HEK293T (cell line): ENCODE measurements at regions not wholly inside any gene's neighbourhood (a gene's known extent, or its start where the extent isn't known, plus 50 kb on each side); places are given as distances from the start of the nearest gene placed in this dataset.

ENCODE experiments used
- CTCF ChIA-PET: fragments of 350-600 bp; formaldehyde crosslinking; extraction: SDS; loops from one replicate; lab custom pipeline; 2021; ENCODE audit warnings: antibody characterized with exemption, inconsistent platforms; lab: Yijun Ruan, JAX
- POLR2A ChIA-PET: fragments of 350-600 bp; formaldehyde crosslinking; extraction: SDS; loops from one replicate; lab custom pipeline; 2020; ENCODE audit warnings: antibody characterized with exemption, inconsistent platforms; lab: Yijun Ruan, JAX
- DNase-seq: peaks from one replicate; pipeline ENCODE4 v3.0.0; 2012; ENCODE audit warnings: mixed read lengths; ENCODE audit errors: extremely low spot score
- ARNT ChIP-seq: fragments of 450-650 bp; IDR thresholded peaks from 2 replicates; pipeline ENCODE4 v1.6.1; 2017; ENCODE audit warnings: mild to moderate bottlenecking
- BHLHE40 ChIP-seq: fragments of 450-650 bp; IDR thresholded peaks from 2 replicates; pipeline ENCODE4 v1.6.1; 2016; ENCODE audit warnings: mild to moderate bottlenecking, moderate library complexity, borderline replicate concordance
- CTBP1 ChIP-seq: fragments of 450-650 bp; IDR thresholded peaks from 2 replicates; pipeline ENCODE4 v1.6.1; 2016; ENCODE audit warnings: borderline replicate concordance
- ELF4 ChIP-seq: fragments of 450-650 bp; IDR thresholded peaks from 2 replicates; pipeline ENCODE4 v1.6.1; 2017; ENCODE audit warnings: antibody characterized with exemption
- FOXA1 ChIP-seq: fragments of 450-650 bp; IDR thresholded peaks from 2 replicates; pipeline ENCODE4 v1.6.1; 2016; ENCODE audit warnings: mild to moderate bottlenecking
- FOXK2 ChIP-seq: fragments of 450-650 bp; IDR thresholded peaks from 2 replicates; pipeline ENCODE4 v1.6.1; 2016; ENCODE audit warnings: mild to moderate bottlenecking
- FOXM1 ChIP-seq: fragments of 450-650 bp; IDR thresholded peaks from 2 replicates; pipeline ENCODE4 v1.6.1; 2017; ENCODE audit warnings: mild to moderate bottlenecking, borderline replicate concordance
- HDGF ChIP-seq: fragments of 450-650 bp; IDR thresholded peaks from 2 replicates; pipeline ENCODE4 v1.6.1; 2017; ENCODE audit warnings: antibody characterized with exemption, borderline replicate concordance
- L3MBTL2 ChIP-seq: fragments of 450-650 bp; conservative IDR thresholded peaks from 2 replicates; pipeline ENCODE4 v1.6.1; 2016; ENCODE audit warnings: mild to moderate bottlenecking
- LEF1 ChIP-seq: fragments of 450-650 bp; IDR thresholded peaks from 2 replicates; pipeline ENCODE4 v1.6.1; 2017; ENCODE audit warnings: mild to moderate bottlenecking, borderline replicate concordance
- NFRKB ChIP-seq: fragments of 450-650 bp; IDR thresholded peaks from 2 replicates; pipeline ENCODE4 v1.6.1; 2016; ENCODE audit warnings: mild to moderate bottlenecking, moderate library complexity
- SP1 ChIP-seq: fragments of 450-650 bp; IDR thresholded peaks from 2 replicates; pipeline ENCODE4 v1.6.1; 2017
- SUZ12 ChIP-seq: fragments of 450-650 bp; IDR thresholded peaks from 2 replicates; pipeline ENCODE4 v1.6.1; 2016; ENCODE audit warnings: mild to moderate bottlenecking
- TARDBP ChIP-seq: fragments of 450-650 bp; IDR thresholded peaks from 2 replicates; pipeline ENCODE4 v1.6.1; 2016
- ZNF384 ChIP-seq: fragments of 450-650 bp; IDR thresholded peaks from 2 replicates; pipeline ENCODE4 v1.6.1; 2016
- TF ChIP-seq, protein P1 (sequence below): fragments of 450-650 bp; IDR thresholded peaks from 2 replicates; pipeline ENCODE4 v1.6.1; 2016

DNA sequence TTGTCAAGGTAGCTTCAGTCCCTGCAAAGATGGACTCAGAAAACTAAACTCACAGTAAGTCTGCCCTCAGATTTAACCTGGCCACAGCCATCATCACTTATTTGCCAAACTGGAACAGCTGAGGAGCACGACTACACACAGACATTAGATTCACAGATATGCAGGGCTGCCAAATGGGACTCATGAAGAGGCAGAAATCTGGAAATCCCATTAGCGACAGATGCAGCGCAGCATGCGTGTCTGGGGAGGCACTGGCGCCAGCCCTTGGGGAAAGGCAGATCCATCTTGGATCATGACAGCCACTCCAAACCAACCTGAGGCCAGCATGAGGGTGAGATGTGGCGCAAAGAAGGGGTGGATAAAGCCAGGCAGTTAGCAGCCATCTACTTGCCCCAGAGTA is 160.7 kb upstream of the TSC22D2 start:
- POLR2A ChIA-PET, result no interaction called here
- DNase-seq, result no peak
- TF ChIP-seq, protein P1, sequence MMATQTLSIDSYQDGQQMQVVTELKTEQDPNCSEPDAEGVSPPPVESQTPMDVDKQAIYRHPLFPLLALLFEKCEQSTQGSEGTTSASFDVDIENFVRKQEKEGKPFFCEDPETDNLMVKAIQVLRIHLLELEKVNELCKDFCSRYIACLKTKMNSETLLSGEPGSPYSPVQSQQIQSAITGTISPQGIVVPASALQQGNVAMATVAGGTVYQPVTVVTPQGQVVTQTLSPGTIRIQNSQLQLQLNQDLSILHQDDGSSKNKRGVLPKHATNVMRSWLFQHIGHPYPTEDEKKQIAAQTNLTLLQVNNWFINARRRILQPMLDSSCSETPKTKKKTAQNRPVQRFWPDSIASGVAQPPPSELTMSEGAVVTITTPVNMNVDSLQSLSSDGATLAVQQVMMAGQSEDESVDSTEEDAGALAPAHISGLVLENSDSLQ, result no peak
- no peak for TF ChIP-seq L3MBTL2
- no peak for TF ChIP-seq FOXK2
- CTCF ChIA-PET, result no interaction called here

DNA sequence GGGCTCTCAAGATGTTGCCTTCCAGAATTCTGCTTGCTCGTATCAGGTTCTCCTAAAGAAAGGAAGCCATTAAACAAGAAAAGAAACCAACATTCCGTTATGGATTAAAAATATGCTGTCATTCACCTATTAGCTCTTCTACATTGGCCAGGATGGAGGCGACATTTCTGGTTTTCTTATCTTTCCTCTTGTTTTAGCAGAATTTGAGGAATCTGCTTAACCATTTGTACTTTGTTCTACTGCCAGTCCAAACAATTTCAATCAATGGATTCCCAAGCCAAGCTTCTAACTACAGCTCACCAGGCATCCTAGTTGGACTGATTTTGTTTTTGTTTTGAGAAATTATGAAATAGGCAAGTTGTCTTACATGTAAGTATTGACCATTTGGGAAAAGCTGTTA is 164.6 kb upstream of the TSC22D2 start:
- TF ChIP-seq NFRKB (no peak), BHLHE40 (no peak), ZNF384 (no peak), HDGF (no peak), SP1 (no peak), LEF1 (no peak), FOXA1 (no peak), CTBP1 (no peak), SUZ12 (no peak), TARDBP (no peak)
- TF ChIP-seq, protein P1, result no peak
- ChIA-PET CTCF (no interaction called here), POLR2A (no interaction called here)
- DNase-seq, result no peak

DNA sequence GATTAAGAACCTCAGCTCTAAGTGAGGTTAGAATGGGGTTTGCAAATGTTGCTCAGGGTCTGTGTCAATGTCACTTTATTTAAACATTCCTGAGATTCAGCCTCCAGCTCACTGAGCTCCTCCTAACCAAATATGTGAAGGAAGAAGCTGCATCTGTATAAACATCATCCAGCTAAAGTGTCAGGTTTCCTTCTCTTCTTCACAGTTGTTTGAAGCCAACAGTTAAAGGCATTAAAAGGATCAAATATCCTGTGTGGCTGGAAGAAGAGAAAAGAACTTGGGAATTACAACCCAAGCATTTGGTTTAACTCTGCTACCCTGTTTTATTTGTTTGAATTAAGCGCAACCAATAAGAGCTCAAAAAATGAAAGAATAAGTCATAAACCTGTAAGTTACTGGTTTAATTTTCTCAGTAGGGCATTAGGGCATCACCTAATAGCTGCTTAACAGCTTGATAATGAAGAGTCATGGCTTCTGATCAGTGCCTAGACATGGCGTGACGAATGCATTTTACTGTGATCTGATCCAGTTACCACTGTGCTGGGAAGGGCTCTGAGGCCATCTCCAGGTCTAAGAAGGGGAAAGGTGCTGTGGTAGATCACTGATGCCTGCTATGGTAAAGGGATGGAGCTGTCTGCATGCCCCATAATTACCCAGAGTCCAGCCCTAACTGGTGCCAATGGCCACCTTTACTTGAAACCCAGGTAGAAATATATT is 165.7 kb upstream of the TSC22D2 start:
- ChIA-PET CTCF (interaction anchor here (0.7 to 1.5 kb wide), 5 partner anchors 9 to 363 kb away, joined by 3 to 7 read pairs (median 3); no protein-coding TSS in a partner anchor), POLR2A (interaction anchor here (0.7 kb wide), 1 partner anchor 165 kb away, joined by 3 read pairs; no protein-coding TSS in a partner anchor)
- TF ChIP-seq ARNT, result no peak
- no peak for TF ChIP-seq NFRKB
- TF ChIP-seq TARDBP, result no peak
- TF ChIP-seq FOXA1, result no peak
- TF ChIP-seq, protein P1, result no peak
- TF ChIP-seq CTBP1, result no peak
- no peak for TF ChIP-seq FOXK2
- TF ChIP-seq BHLHE40, result no peak
- no peak for TF ChIP-seq ZNF384
- TF ChIP-seq LEF1, result no peak
- TF ChIP-seq ELF4, result no peak
- no peak for TF ChIP-seq FOXM1
- TF ChIP-seq L3MBTL2, result no peak
- TF ChIP-seq SUZ12, result no peak
- TF ChIP-seq HDGF, result no peak
- no peak for TF ChIP-seq SP1
- DNase-seq, result no peak

DNA sequence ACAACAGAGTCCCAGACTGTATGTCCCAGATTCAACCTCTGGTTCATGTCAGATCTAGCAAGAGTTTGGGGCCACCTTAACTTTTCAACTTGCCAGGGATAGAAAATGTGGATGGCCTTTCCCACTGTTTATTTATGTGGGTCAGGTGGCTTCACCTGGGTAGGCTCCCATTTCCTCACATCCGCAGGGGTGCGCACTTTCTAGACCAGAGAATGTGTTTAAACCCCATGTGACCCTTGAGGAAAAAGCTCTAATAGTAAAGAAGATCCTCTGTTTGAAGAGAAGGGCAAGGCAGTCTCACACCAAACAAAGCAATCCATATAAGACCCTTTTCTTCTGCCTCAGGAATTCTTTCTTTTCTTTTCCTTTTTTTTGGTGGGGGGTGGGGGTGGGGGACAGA is 167.2 kb upstream of the TSC22D2 start:
- TF ChIP-seq BHLHE40 (no peak), ZNF384 (no peak), TARDBP (no peak), HDGF (no peak), CTBP1 (no peak), ARNT (no peak)
- DNase-seq, result no peak
- POLR2A ChIA-PET, result interaction anchor here (1.2 kb wide), 1 partner anchor 168 kb away, joined by 4 read pairs; no protein-coding TSS in a partner anchor
- CTCF ChIA-PET, result interaction anchor here (0.7 to 2.5 kb wide), 6 partner anchors 13 to 313 kb away, joined by 3 to 7 read pairs (median 4); no protein-coding TSS in a partner anchor

DNA sequence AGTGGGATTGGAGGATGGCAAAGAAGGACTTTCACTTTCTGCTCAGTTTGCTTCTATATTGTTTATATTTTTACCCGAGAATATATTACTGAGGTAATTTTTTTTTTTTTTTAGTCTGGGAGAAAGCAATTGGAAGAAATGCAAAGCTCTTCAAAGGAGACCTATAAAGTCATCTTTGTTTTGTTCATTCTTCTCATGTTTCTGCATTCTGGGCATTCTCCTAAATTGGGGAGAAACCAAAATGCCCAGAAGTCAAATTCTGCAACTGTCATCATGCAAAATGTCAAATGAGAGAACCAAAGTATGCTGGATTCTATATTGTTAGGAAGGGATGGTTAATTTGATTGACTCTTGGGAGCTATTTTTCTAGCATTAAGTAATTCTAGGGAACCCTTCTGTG is 168.3 kb upstream of the TSC22D2 start:
- ChIA-PET CTCF (interaction anchor here (0.8 to 2.5 kb wide), 5 partner anchors 9 to 256 kb away, joined by 3 to 6 read pairs (median 5); no protein-coding TSS in a partner anchor), POLR2A (no interaction called here)
- no peak for TF ChIP-seq SUZ12
- no peak for TF ChIP-seq BHLHE40
- no peak for TF ChIP-seq SP1
- no peak for TF ChIP-seq TARDBP
- TF ChIP-seq HDGF, result no peak
- no peak for TF ChIP-seq FOXK2
- TF ChIP-seq NFRKB, result no peak
- TF ChIP-seq LEF1, result no peak

DNA sequence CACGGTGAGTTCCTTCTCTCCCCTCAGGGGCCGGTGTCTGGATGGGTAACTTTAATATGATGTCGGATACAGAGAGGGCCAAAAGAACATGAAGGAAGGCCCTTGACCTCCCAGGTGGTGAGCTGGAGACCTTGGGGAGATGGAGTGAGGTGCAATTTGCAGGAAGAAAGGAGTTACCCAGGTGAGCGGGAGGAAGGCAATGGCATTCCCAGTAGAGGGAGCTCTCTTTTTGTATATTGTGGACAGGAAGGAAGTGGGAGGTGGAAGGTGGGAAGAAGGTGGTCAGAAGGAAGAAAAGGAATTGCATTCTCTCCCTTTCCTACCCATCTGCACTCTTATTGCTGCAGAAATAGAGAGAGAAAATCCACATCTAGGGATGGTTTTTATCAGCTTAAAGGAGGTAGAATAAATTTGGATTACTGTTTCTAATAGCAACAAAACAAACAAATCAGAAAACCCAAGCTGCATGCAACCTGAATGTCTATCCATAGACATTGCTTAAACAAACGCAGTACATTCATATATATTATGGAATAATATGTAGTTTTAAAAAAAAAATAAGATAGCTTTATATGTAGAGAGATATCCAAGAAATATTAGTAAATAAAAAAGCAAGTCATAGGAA is 169.0 kb upstream of the TSC22D2 start:
- POLR2A ChIA-PET, result interaction anchor here (0.5 to 1.3 kb wide), 2 partner anchors 169 to 257 kb away, joined by 3 to 6 read pairs; partner anchors contain the start of gene TSC22D2
- TF ChIP-seq ZNF384, result no peak
- no peak for TF ChIP-seq ARNT
- no peak for TF ChIP-seq NFRKB
- no peak for TF ChIP-seq TARDBP
- TF ChIP-seq SUZ12, result no peak
- TF ChIP-seq LEF1, result no peak
- no peak for TF ChIP-seq L3MBTL2
- TF ChIP-seq FOXK2, result no peak
- TF ChIP-seq, protein P1, result no peak
- TF ChIP-seq FOXM1, result no peak
- TF ChIP-seq HDGF, result no peak
- no peak for TF ChIP-seq BHLHE40
- no peak for TF ChIP-seq CTBP1
- TF ChIP-seq SP1, result no peak
- TF ChIP-seq ELF4, result no peak
- no peak for TF ChIP-seq FOXA1
- DNase-seq, result peak; percentile 45
- CTCF ChIA-PET, result interaction anchor here (0.7 to 2.5 kb wide), 10 partner anchors 9 to 276 kb away, joined by 3 to 6 read pairs (median 3); no protein-coding TSS in a partner anchor

More for the DNA sequence above, 168.3 kb upstream of the TSC22D2 start:
- DNase-seq, result no peak
